Stimulated activated CD4-positive, alpha-beta T cell treated with anti-CD3 and anti-CD28 coated beads, Interleukin-15, amount 100 ng/mL, for 24 hours (primary cell): ENCODE measurements at regions not wholly inside any gene's neighbourhood (a gene's known extent, or its start where the extent isn't known, plus 50 kb on each side); places are given as distances from the start of the nearest gene placed in this dataset.
A peak's percentile ranks its signal among the peaks of the same experiment; 100 is the strongest.
"Not testable (repeated sequence)": the region's sequence is repeated elsewhere in the genome, so short reads cannot be mapped to it uniquely, and the experiment has no call there.

ENCODE experiments used
- DNase-seq: peaks from one replicate; pipeline ENCODE4 v3.0.0-alpha.2; 2020

- DNase-seq, result no peak
Measured at GRCh38 chr2:11923935-11924334, 177.5 kb downstream of the LPIN1 start.

DNA sequence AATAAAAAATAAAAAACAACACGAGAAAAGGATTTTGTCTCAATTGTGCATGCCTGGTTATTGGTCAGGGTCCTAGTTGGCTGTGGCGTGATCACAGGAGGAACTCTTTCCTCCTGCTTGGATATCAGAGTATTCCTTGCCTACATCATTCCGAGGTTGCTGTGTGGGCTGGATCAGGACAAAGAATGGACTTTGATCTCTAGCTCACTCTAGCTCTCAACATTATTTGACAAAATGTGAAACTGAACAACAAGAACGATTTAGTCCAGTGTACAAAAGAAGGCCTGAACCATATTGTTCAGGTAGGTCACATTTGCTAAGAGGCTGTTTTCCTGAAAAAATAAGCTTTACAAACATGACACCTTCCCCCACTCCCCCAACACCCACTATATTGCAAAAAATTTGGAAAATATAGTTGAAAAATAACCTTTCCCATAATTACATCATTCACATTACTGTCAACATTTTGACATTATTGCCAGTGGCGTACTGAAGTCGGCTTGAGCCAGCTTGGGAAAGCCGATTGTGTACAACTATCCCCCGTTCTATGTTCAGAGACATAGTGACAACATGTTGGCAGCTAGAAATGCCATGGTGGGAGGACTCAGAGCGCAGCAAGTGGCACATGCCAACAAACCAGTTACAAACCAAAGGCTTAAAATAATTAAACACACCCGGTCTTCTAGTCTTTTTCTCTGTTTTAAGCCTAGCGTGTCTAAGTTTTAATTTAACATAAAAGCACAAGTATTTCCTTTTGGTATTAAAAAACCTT is 179.0 kb downstream of the LPIN1 start:
- DNase-seq, result no peak

DNA sequence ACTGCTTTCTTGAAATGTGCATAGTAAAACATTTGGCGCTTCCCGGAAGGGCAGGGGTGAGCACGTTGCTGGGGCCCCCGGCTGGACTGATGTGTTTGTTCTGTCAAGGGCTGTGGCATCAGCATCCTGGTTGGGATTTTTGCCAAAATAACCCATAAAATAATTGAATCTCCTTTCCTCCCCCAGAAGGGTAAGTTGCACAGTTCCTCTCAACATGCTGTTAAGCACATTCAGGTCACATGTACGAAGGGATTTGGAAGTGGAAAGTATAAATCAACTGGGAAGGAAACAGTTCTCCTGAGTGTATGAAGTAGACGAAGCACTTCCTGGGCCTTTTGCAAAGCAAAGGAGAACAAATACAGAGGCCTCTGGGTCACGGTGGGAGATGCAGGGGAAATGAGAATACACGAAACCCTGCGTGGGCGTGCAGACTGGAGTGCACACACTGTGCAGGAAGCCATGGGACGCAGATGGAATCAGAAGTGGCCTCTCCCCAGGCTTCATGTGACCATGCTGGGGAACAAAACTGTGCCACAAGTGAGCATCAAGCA is 183.9 kb downstream of the LPIN1 start:
- peak; percentile 15 for DNase-seq

GRCh38 chr2:11932048-11932512 is 185.6 kb downstream of the LPIN1 start:
- DNase-seq, result no peak

DNA sequence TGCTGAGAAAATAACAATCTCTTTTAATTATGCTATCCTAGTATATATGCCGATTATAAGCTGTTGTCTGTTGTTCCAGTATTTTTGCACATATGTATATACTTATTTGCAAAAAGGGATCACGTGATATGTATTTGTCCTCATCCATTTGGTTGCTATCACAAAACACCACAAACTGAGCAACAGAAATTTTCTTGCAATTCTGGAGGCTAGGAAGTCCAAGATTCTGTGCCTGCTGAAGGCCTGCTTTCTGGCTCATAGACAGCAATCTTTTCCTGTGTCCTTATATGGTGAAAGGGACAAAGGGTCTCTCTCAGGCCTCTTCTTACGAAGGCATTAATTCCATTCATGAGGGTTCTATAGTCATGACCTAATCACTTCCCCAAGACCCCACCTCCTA is 186.5 kb downstream of the LPIN1 start:
- DNase-seq, result no peak

DNA sequence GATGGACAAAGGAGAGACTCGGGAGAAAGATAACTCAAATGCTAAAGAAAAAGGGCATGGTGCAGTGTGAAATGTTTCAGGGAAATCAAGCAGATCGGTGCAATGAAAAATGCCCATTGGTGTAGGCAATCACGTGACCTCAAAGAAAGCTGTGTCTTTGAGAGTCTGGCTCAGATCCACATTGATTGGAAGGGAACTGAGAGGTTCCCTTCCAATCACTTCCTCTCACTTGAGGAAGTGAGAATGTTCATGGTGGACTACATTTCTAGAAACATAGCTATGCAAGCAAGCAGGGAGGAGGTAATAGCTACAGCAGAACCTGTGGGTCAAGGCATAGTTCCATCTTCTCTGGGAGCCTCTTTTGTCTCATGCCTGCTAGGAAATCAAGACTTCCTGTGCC is 187.4 kb downstream of the LPIN1 start:
- DNase-seq, result no peak

DNA sequence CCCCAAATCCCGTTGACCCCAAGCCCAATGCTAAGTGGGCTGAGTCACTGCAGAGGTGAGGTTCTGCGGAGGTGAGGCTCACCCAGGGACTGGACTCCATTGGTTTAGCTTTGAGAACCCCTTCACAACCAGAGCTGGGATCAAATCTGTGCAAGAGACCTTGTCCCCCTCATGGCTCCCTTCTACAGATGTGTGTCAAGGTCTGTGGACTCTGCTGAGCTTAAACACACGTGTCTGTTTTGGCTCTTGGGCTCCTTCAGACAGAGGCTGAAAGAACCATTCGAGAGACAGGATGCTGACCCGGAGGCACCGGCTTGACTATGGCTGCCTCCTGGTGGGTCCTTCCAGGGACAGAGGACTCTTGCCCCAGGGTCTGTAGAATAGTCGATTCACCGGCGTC is 190.3 kb downstream of the LPIN1 start:
- no peak for DNase-seq

DNA sequence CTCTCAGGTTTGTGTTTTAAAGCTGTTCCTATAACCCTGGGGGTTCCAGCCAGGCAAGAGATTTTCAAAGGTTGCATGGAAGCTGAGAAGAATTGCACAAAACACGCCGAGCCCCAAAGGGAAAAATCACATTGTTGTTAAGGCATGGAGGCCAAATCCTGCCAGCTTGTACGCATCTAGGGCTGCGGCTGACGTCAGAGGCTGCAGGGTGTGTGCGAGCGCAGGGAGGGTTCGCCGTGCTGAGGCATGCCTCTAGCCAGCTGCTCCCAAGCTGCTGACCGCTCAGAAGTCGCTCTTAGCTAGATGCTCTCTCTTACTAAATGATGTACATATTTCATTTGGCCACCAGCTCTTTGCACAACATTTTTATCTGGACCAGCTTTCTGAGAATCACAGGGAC is 191.8 kb downstream of the LPIN1 start:
- no peak for DNase-seq

GRCh38 chr2:11939523-11939922 is 193.1 kb downstream of the LPIN1 start:
- DNase-seq, result no peak

GRCh38 chr2:11940121-11940743 is 193.8 kb downstream of the LPIN1 start:
- DNase-seq, result no peak

DNA sequence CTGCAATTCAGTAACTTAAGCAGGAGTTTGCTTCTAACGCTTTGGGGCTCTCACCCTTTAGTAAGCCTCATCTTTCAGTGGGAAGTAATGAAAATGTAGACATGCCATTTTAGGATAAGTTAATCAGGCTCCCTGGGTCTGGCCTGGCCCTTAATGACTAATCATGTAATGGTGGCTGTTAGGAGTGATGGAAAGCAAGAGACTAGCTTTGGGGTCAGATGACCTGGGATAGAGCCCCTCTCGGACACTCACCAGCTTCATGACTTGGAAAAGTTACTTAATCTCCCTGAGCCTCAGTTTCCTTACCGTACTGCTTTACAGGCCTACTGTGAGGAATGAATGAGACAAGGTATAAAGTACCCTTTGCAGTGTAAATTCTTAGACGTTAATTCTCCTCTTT is 194.4 kb downstream of the LPIN1 start:
- DNase-seq, result no peak

DNA sequence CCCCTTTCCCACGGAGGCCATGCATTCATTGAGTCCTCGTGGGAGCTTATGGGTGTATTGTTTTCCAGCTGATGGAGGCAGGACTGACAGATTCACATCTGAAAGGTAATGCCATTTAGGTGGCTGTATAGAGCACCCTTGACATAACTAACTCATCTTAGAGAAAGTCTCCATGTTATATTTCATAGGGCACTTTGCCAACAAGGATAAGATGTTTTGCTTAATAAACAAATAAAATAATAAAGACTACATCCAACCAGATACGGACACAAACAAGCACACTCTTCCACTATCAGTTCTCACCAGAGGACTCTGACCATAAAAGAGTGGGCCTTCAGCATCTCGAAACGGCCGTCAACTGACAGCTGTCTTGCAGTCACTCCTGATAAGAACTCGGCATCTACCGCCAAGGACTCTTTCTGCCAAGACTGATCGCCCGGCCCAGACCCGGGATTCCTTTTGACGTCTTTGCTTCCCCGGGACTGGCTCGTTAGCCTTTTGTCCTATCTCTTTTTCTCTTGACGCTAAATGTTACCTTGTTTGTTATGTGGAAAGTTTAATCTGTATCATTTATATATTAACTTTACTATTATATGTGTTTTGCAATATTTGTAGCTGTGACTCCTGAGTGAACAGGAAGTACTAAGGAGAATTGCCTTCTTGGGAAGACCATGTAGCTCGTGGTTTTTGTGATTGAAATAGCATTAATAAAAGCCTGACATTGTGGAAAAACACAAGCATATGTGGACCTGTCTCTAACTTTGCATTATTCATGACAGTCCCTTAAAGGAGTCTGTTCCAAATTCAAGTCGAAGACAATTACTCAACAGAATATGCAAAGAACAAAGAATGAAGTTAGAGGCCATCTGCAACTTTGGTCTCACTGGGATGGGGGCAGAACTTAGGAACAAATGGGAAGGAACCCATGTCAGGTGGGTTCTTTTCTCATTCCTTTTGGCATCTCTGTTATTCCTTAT is 195.1 kb downstream of the LPIN1 start:
- no peak for DNase-seq

GRCh38 chr2:11942178-11942569 is 195.7 kb downstream of the LPIN1 start:
- no peak for DNase-seq

DNA sequence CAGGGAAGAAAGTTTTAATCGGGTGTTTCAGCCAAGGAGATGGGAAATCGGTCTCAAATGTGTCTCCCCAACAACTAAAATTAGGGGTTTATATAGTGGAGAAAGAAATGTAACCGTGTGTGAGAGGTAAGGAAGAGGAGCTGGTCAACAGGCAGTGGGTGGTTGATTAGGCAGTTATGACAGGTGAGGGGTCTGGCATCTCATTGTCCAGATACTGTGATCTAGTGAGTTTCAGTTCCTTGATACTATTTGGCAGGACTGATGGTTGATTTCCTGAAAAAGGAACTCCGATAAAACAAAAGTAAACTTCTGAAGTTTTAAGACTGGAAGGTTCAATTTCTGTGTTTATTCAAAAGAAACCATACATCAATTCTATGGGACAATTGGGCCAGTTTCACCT is 197.9 kb downstream of the LPIN1 start:
- no peak for DNase-seq

DNA sequence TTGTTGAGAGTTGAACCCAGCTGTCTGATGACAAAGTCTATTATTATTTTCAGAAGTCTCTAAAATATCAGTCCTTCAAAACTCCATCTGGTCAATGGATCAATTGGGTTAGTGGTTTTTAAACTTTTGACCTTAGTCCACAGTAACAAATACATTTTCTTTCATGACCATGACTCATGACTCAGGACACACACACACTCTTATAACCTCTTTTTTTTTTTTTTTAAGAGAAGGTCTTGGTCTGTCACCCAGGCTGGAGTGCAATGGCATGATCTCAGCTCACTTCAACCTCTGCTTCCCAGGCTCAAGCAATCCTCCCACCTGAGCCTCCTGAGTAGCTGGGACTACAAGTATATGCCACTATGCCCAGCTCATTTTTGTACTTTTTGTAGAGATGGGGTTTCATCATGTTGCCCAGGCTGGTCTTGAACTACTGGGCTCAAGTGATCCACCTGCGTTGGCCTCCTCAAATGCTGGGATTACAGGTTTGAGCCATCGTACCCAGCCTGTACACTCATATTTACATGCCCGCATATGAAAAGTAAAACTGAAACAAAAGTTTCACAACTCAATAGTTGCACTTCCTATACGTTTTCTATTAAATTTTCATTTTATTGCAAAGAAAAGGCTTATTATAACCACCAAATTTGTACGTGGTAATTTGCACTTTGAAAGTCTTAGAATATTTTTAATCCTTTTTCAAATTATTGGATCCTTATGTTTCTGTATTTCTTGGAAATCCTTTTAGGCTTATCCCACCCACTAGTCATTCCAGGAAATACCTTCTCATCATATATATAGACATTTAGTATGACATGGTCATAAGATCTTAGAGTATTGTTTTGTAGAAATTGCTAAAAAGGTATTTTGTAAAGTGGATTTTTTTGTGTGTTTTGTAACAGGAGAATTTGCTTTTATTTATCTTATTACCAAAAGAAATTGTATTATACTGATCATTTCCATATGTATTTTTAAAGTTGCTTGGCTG is 199.0 kb downstream of the LPIN1 start:
- DNase-seq, result peak; percentile 26

- no peak for DNase-seq
Measured at GRCh38 chr2:11947956-11948355, 201.5 kb downstream of the LPIN1 start.

DNA sequence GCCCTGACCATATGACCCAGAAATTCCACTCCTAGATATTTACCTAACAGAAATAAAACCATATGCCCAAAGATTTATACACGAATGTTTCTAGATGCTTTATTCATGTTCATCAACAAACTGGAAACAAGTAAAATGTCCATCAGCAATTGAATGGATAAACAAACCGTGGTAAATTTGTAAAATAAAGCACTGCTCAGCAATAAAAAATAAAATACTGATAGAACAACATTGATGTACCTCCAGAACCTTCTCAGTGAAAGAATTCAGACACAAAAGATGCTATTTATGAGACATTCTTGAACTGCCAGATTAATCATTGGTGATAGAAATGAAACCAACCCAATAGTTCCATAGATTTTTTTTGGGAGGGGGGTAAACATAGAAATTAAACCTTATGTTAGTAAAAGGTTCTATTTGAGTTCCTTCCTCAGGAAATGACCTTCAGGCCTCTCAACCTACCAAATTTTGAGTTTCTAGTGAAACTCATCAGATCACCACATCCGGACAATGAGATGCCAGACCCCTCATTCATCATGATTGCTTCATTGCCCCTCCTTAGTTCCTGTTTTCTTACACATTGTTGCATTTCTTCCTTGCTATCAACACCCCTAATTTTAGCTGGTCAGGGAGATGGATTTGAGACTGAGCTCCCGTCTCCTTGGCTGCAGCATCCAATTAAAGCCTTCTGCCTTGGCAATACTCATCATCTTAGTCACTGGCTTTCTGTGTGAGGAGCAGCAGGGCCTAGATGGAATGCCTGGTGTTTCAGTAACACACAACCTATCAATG is 203.5 kb downstream of the LPIN1 start:
- DNase-seq, result no peak

- no peak for DNase-seq
Measured at GRCh38 chr2:11950896-11951295, 204.5 kb downstream of the LPIN1 start.

DNA sequence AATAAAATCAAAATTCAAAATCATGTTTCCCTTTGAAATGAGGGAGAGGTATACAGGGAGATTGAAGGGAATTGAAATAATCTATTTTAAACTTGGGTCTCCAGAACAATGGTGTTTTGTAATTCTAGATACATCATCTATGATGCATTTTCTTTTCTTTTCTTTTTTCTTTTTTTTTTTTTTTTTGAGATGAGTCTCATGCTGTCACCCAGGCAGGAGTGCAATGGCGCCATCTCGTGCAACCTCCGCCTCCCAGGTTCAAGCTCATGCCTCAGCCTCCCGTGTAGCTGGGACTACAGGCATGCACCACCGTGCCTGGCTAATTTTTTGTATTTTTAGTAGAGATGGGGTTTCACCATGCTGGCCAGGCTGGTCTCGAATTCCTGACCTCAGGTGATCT is 205.1 kb downstream of the LPIN1 start:
- DNase-seq, result not testable (repeated sequence)

GRCh38 chr2:11953258-11953657 is 206.8 kb downstream of the LPIN1 start:
- DNase-seq, result no peak

DNA sequence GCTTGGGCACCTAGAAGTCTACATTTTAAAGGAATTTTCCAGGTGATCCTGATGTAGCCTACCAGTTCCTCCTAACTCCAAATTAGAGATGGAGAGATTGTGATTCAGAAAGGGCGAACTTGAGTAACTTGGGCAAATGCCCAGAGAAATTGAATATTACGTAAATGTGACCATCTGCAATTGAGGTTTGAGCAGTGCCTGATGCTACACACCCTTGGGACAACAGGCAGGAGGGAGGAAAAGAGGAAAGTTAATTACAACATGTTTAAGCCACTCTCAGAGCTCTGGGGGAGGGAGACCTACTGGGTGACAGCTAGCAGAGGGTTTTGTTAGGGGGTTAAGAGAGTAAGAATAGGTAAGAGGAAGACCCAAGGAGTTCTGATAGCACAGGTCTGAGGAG is 208.9 kb downstream of the LPIN1 start:
- no peak for DNase-seq
